Fibroblast of mammary gland (primary cell): ENCODE measurements at regions not wholly inside any gene's neighbourhood (a gene's known extent, or its start where the extent isn't known, plus 50 kb on each side); places are given as distances from the start of the nearest gene placed in this dataset.

Experiments
- DNase-seq: peaks from one replicate; pipeline ENCODE4 v3.0.0-alpha.2; 2010; ENCODE audit warnings: low read depth
- H3K4me3 ChIP-seq: 2 replicates; pipeline ENCODE4 v1.5.1; 2011; ENCODE audit warnings: low read depth, mild to moderate bottlenecking, low read length, moderate library complexity; ENCODE audit not compliant: control insufficient read depth
- TF ChIP-seq, protein P1 (sequence below): conservative IDR thresholded peaks from 2 replicates; pipeline ENCODE4 v1.5.1; 2011; ENCODE audit warnings: low read depth, low read length, inconsistent platforms; ENCODE audit not compliant: control insufficient read depth, insufficient read depth

DNA sequence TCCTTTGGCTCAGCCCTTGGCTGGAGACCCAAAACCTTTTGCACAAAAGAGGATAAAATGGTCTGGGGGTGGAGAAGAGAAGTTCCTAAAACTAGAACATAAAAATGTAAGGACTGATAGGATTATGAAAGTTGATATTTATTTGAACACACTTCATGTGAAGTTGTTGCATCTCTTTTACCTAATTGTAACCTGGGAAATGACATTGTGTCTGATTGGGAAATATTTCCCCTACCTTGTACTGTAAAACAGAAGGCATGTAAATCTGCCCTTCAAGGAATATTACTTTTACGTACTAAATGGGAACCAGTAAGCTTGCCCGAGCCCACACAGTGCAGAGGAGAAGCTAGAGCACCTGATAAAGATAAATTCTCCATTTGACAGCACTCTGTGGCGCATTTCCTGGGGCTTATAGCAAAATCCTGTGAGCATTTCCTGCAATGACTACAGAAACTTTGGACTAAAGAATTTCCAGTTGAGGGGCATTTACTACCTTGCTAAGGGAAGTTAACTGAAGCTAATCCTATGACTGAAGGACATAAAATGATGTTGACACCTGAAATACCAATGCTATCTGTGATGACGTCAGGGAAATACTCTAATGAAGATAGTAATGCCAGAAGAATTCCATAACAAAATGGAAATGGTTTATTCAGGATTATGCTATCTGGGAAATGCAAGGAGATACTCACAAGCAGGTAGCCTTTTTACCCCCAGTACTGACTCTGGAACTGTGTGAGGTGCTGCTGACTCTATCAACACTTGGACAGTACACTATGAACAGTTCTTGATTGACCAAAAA, 78.3 kb upstream of the LIFR start:
- TF ChIP-seq, protein P1, sequence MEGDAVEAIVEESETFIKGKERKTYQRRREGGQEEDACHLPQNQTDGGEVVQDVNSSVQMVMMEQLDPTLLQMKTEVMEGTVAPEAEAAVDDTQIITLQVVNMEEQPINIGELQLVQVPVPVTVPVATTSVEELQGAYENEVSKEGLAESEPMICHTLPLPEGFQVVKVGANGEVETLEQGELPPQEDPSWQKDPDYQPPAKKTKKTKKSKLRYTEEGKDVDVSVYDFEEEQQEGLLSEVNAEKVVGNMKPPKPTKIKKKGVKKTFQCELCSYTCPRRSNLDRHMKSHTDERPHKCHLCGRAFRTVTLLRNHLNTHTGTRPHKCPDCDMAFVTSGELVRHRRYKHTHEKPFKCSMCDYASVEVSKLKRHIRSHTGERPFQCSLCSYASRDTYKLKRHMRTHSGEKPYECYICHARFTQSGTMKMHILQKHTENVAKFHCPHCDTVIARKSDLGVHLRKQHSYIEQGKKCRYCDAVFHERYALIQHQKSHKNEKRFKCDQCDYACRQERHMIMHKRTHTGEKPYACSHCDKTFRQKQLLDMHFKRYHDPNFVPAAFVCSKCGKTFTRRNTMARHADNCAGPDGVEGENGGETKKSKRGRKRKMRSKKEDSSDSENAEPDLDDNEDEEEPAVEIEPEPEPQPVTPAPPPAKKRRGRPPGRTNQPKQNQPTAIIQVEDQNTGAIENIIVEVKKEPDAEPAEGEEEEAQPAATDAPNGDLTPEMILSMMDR = no peak
- no peak overlapping the region for H3K4me3 ChIP-seq
- DNase-seq = no peak

DNA sequence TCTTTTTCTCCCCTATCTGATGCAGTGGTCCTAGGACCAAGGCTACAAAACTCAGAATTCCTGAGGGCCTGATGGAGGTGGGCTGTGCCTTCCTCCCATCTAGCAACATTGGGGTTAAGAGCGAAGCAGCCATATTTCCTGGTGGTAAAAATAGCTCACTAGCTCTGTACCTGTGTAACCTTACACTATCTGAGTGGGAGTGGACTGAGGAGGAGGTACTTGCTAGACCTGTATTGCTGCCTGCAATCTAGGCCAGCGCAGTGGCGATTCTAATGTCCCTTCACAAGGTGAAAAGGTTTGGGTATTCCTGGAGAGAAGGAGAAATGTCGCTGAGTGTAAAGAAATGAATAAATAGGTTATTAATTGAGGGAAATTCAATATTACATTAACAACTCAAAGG, 80.2 kb upstream of the LIFR start:
- no peak for DNase-seq
- TF ChIP-seq, protein P1 = no peak
- no peak overlapping the region for H3K4me3 ChIP-seq

- no peak overlapping the region for H3K4me3 ChIP-seq
- no peak for DNase-seq
- TF ChIP-seq, protein P1 = no peak
These were observed 82.2 kb upstream of the LIFR start for GRCh38 chr5:38638656-38639055.

GRCh38 chr5:38639377-38640358, 83.2 kb upstream of the LIFR start:
- no peak overlapping the region for H3K4me3 ChIP-seq
- peak; percentile 49 for DNase-seq
- TF ChIP-seq, protein P1 = no peak

DNA sequence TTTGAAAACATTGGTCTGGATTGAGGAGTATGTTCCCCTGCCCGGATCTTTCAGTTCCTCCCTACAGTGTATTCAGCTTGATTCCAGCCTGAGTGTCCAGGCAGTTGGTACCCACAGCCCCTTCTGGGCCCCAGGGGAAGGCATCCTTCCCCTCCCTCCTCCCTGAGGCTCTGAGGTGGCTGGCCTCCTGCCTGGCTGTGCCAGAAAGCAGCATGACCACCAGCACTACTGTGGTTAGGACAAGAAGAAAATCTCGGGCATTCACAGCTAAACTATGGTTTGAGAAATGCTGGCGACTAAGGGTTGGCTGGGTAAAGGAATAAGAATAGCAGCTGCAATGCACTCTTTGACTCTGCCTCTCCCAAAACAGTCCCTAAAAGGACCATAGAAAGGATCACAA, 84.6 kb upstream of the LIFR start:
- no peak for DNase-seq
- H3K4me3 ChIP-seq = no peak overlapping the region
- TF ChIP-seq, protein P1 = no peak

DNA sequence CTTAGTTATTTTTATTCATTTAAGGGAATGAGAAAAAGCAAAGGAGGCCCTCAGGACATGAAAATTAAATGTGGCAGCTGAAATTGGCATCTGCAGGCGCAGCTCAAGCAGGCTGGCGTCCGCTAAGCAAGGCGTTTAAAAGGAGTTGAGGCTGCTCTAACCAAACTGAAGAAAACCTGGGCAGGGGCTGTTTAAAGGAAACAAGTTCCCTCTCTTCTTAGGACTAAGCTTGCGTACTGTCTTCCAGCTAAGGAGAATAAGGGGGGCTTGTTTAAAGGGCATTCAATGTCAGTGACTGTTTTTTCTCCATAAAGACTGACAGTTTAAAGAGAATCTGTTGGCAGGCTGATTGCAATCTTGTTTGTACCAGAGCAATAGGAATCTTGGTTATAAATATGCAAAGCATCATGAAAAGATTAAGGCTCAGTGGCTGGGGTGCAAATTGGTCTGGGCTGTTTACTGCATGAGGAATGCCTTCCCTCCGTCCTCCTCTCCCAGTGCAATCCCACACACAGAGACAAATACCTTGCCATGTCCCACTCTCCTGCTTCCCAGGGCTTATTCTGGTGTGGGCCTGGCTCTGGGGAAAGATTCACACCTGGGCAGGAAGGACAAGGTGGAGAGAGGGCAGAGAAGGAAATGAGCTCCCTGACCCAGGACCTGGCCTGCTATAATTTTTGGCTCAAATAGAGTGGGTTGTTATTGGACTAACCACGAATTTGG, 85.9 kb upstream of the LIFR start:
- no peak for DNase-seq
- H3K4me3 ChIP-seq = no peak overlapping the region
- TF ChIP-seq, protein P1 = no peak
